Spleen (tissue), 7 donors: ENCODE measurements at regions not wholly inside any gene's neighbourhood (a gene's known extent, or its start where the extent isn't known, plus 50 kb on each side); places are given as distances from the start of the nearest gene placed in this dataset.

Source experiments
- POLR2A ChIP-seq, 3 donors: fragments of 450-650 bp; IDR thresholded peaks; one replicate each; pipeline ENCODE4 v1.5.1; 2017; ENCODE audit warnings: antibody characterized with exemption in 3 of 3, mild to moderate bottlenecking in 1 of 3
- POLR2AphosphoS5 ChIP-seq, 3 donors: sonication (generic); formaldehyde crosslinking; IDR thresholded peaks; one replicate each; pipeline ENCODE4 v1.5.1; 2017; ENCODE audit warnings: antibody characterized with exemption in 3 of 3
- TF ChIP-seq, protein P1 (sequence below), 11 experiments: fragments of 200-600 bp in 7 of 11; fragments of 450-650 bp in 4 of 11; sonication (generic) in 4 of 11; IDR thresholded peaks in 8 of 11; conservative IDR thresholded peaks in 3 of 11; 1 replicate in 7 of 11; 2 replicates in 4 of 11; pipeline versions ENCODE4 v1.4.0 to v1.8.0; 2016 to 2021; ENCODE audit warnings: antibody characterized with exemption in 11 of 11, inconsistent platforms in 4 of 11, mild to moderate bottlenecking in 1 of 11
- donor health status: DM: no; HTN: no; CAD: no; lungs with moderate emphysema.
- donor health status: DM: no; HTN: no; CAD: no.
- donor health status: DM: no; HTN: no; CAD: no.

DNA sequence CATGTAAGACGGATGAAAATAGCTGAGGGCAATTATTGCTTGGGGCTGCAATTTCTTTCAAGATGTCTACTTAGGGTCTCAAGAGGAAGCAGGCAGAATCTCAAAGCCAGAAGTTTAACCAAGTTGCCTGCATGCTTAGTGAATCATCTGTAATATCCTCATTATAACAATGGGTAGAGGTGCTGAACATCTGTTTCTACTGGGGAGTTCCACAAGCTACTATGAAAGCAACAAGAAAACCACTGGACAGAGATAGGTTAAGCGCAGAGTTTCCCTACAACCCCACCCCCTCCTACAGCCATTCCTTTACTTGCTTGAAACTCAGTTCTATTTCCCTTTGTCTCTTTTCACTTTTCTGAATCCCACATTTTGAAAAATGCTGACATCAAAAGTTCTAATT is 759.4 kb upstream of the GBE1 start:
- TF ChIP-seq, protein P1, sequence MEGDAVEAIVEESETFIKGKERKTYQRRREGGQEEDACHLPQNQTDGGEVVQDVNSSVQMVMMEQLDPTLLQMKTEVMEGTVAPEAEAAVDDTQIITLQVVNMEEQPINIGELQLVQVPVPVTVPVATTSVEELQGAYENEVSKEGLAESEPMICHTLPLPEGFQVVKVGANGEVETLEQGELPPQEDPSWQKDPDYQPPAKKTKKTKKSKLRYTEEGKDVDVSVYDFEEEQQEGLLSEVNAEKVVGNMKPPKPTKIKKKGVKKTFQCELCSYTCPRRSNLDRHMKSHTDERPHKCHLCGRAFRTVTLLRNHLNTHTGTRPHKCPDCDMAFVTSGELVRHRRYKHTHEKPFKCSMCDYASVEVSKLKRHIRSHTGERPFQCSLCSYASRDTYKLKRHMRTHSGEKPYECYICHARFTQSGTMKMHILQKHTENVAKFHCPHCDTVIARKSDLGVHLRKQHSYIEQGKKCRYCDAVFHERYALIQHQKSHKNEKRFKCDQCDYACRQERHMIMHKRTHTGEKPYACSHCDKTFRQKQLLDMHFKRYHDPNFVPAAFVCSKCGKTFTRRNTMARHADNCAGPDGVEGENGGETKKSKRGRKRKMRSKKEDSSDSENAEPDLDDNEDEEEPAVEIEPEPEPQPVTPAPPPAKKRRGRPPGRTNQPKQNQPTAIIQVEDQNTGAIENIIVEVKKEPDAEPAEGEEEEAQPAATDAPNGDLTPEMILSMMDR (IDR thresholded peaks at IDR 0.05 in 8 of 11, conservative IDR thresholded peaks at IDR 0.05 in 3 of 11), result no peak
- TF ChIP-seq POLR2AphosphoS5 (IDR thresholded peaks at IDR 0.05), result no peak
- no peak for TF ChIP-seq POLR2A (IDR thresholded peaks at IDR 0.05)
